ENCODE measurements at regions not wholly inside any gene's neighbourhood (a gene's known extent, or its start where the extent isn't known, plus 50 kb on each side); places are given as distances from the start of the nearest gene placed in this dataset.

GRCh38 chr15:29890336-29891095 is 68.2 kb upstream of the TJP1 start:
- TF ChIP-seq CTCF (IDR thresholded peaks at IDR 0.05), result no peak
- TF ChIP-seq EP300 (IDR thresholded peaks at IDR 0.05), result no peak
- TF ChIP-seq POLR2A (IDR thresholded peaks at IDR 0.05), result no peak

All from sigmoid colon (tissue), 4 donors.